ENCODE measurements at regions not wholly inside any gene's neighbourhood (a gene's known extent, or its start where the extent isn't known, plus 50 kb on each side); places are given as distances from the start of the nearest gene placed in this dataset.

DNA sequence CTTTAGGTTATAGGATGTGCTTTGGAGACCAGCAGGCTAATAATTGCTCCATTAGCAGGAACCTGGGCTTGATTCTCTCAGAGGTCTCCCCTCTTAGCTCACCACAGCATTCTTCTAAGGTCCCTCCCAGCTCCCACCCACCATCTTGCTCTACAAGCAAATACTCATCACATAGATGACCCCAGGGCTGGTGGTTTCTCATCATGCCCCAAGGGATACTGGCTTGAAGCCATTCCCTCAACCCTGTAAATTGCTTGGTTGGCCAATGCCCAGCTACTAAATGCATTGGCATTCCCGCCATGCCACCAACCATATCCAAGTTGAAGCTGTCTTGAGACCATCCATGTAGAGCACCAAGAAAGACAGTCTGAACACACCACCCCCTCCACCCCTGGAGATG lies 130.2 kb upstream of the NCAM1 start:
- Histone ChIP-seq H3K9me3 (no peaks in the 10 kb centered on the region), H3K4me3 (no peak overlapping the region), H3K36me3 (no peaks in the 10 kb centered on the region), H3K27me3 (no peaks in the 10 kb centered on the region)
- DNase-seq, result no peak

DNA sequence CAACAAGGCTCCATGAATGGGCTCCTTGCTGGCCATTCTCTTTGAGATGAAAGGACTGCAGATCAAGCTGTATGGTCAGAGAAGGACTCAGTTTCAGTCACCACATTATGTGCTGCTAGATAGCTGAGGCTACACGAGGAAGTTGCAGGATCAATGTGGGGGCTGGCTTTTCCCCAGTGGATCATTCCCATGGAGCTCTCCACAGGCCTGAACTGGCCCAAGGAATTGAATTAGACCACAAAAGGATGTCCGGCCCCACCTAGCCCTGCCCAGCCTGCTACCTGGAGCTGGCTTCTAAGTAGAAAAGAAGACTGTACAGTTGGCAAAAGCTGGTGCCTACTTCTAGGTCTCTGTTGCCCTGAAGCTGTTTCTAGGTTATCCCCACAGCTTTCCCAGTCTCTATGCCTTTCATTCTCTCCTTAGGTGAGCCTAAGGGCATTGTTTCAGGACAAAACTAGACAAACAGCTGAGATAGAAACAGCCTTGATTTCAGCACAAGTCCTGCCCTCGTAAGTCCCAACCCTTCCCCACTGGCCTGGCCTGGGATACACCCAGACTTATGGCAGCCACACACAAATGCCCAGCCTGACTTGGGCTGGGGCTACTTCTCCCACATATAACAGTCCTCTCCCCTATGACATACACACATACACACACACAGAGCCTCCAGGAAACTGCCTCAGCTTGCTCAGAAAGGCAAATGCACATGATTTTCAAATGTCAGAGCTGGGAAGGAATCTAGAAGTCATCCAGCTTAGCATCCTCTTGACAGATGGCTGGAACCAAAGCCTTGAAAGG lies 129.1 kb upstream of the NCAM1 start:
- Histone ChIP-seq H3K9me3 (no peaks in the 10 kb centered on the region), H3K36me3 (no peaks in the 10 kb centered on the region), H3K4me3 (no peak overlapping the region), H3K27me3 (no peaks in the 10 kb centered on the region)
- DNase-seq, result no peak

GRCh38 chr11:112834277-112834755 lies 126.9 kb upstream of the NCAM1 start:
- H3K4me3 ChIP-seq, result no peak overlapping the region
- no peaks in the 10 kb centered on the region for H3K27me3 ChIP-seq
- no peaks in the 10 kb centered on the region for H3K36me3 ChIP-seq
- no peaks in the 10 kb centered on the region for H3K9me3 ChIP-seq
- peak; percentile 73 for DNase-seq

DNA sequence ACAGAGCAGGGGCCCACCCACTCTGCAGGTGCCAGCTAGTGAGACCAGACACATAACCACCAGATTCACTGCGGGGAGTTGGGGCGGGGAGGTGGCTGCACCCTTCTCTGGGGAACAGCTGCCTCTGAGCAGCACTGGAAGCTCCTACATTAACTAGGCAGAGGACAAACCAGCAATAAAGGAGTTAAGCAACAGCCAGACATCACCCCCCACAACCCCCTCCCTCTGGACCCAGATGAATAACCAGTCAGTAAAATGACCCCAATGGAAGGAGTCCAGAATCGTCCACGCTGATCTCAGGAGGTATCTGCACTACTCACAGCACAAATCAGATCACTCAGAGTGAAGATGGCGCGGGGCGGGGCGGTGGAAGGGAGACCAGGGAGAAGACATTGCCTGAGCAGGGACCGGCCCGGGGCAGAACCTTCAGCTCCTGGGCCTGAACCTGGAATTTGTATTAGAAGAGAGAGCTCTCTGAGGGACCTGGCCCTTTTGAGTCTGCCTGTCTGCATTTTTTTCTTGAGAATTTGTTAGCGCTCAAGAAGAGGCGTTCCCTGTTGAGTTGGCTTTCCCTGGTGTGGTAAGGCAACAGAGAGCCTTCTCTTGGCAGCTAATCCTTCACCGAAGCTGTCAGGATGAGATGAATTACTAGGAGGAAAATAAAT lies 125.5 kb upstream of the NCAM1 start:
- no peaks in the 10 kb centered on the region for H3K9me3 ChIP-seq
- H3K36me3 ChIP-seq, result no peaks in the 10 kb centered on the region
- no peak for DNase-seq
- no peak overlapping the region for H3K4me3 ChIP-seq
- H3K27me3 ChIP-seq, result no peaks in the 10 kb centered on the region

DNA sequence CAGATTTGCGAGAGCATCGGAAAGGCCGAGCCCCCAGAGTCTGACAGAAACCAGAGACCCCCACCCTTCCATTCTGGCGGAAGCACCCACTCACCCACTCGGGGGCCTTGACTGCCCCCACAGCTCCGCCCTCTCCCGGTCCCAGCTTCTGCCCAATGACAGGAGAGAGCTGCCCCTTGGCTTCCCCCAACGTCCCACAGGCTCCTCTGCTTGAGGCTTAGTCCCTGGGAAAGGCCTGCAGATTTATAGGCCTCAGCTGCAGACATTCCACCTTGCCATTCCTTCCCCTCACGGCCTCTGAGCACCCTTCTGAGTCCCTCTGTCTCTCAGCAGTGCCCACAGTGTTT lies 125.0 kb upstream of the NCAM1 start:
- no peaks in the 10 kb centered on the region for H3K9me3 ChIP-seq
- no peaks in the 10 kb centered on the region for H3K36me3 ChIP-seq

GRCh38 chr11:112837162-112837826 lies 123.9 kb upstream of the NCAM1 start:
- H3K4me3 ChIP-seq, result no peak overlapping the region
- H3K27me3 ChIP-seq, result no peaks in the 10 kb centered on the region
- H3K9me3 ChIP-seq, result no peaks in the 10 kb centered on the region
- peak; percentile 7 for DNase-seq
- no peaks in the 10 kb centered on the region for H3K36me3 ChIP-seq

More for the DNA sequence above, 125.0 kb upstream of the NCAM1 start:
- no peaks in the 10 kb centered on the region for H3K27me3 ChIP-seq
- H3K4me3 ChIP-seq, result no peak overlapping the region
- DNase-seq, result no peak

DNA sequence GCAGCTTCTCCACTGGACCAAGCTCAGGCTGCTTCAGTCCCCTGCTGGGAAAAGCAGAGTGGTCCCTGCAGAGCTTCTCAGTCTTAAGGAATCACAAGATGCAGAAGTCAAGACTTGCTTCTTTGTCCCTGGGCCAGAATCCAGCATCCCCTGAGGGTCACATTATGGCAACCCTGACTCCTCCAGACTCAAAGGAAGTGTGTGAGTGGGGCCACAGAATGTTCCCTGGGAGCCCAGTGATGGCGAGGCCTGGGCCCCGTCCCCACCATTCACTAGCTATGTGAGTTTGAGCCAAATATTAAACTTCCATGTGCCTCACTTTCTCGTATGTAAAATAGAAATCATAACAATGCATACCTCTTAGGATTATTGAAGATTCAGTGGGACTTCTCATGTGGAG lies 122.2 kb upstream of the NCAM1 start:
- Histone ChIP-seq H3K36me3 (no peaks in the 10 kb centered on the region), H3K4me3 (no peak overlapping the region), H3K9me3 (no peaks in the 10 kb centered on the region), H3K27me3 (no peaks in the 10 kb centered on the region)
- no peak for DNase-seq

GRCh38 chr11:112841729-112842128 lies 119.5 kb upstream of the NCAM1 start:
- H3K9me3 ChIP-seq, result no peaks in the 10 kb centered on the region
- no peaks in the 10 kb centered on the region for H3K27me3 ChIP-seq
- H3K36me3 ChIP-seq, result no peaks in the 10 kb centered on the region
- no peak for DNase-seq
- H3K4me3 ChIP-seq, result no peak overlapping the region

- Histone ChIP-seq H3K9me3 (no peaks in the 10 kb centered on the region), H3K36me3 (no peaks in the 10 kb centered on the region), H3K4me3 (no peak overlapping the region), H3K27me3 (no peaks in the 10 kb centered on the region)
- DNase-seq, result no peak
Measured at GRCh38 chr11:112842151-112842550, 119.1 kb upstream of the NCAM1 start.

DNA sequence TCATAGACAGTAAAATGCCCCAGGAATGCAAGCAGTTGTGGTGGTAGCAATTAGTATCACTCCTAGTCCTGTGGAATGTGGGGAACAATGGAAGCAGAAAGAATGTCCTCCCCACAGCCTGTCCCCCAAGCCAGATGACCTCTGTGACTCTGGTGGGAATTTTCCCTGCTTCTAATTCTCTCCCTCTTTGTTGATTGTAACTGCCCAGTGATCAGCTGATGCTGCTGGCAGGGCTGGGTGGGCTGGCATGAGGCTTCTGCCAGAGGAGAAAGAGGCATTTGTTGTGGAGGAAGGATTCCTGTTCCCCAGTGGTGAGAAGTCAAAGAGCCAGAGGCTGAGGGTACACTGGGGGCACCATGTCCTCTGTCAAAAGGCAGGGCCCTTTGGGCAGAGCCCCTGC lies 116.7 kb upstream of the NCAM1 start:
- no peaks in the 10 kb centered on the region for H3K9me3 ChIP-seq
- DNase-seq, result no peak
- no peak overlapping the region for H3K4me3 ChIP-seq

GRCh38 chr11:112847568-112847967 lies 113.7 kb upstream of the NCAM1 start:
- Histone ChIP-seq H3K4me3 (no peak overlapping the region), H3K27me3 (no peaks in the 10 kb centered on the region), H3K36me3 (no peaks in the 10 kb centered on the region), H3K9me3 (no peaks in the 10 kb centered on the region)
- no peak for DNase-seq

More for the DNA sequence above, 116.7 kb upstream of the NCAM1 start:
- Histone ChIP-seq H3K36me3 (no peaks in the 10 kb centered on the region), H3K27me3 (no peaks in the 10 kb centered on the region)

GRCh38 chr11:112852143-112852866 lies 108.9 kb upstream of the NCAM1 start:
- Histone ChIP-seq H3K27me3 (no peaks in the 10 kb centered on the region), H3K4me3 (no peak overlapping the region)
- DNase-seq, result peak; percentile 35

DNA sequence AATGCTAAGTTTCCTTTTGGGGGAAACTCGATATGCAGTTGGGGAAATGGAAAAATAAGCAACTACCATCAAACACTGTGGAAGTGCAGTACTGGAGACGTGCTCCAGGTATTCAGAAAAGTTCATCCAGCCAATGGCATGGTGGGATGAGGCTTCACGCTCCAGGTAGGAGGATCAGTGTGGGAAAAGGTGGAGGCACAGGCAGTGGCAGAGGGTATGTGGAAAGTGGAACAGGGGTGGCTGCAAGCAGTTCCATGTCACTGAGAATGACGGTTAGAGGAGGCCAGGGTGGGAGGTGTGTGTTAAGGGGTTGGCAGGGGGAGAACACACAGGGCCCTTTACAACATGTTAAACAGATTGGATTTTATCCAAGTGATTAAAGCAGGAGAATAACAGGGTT lies 105.1 kb upstream of the NCAM1 start:
- Histone ChIP-seq H3K27me3 (no peaks in the 10 kb centered on the region), H3K4me3 (no peak overlapping the region)
- no peak for DNase-seq

More at GRCh38 chr11:112852143-112852866, 108.9 kb upstream of the NCAM1 start:
- Histone ChIP-seq H3K36me3 (no peaks in the 10 kb centered on the region), H3K9me3 (no peaks in the 10 kb centered on the region)

DNA sequence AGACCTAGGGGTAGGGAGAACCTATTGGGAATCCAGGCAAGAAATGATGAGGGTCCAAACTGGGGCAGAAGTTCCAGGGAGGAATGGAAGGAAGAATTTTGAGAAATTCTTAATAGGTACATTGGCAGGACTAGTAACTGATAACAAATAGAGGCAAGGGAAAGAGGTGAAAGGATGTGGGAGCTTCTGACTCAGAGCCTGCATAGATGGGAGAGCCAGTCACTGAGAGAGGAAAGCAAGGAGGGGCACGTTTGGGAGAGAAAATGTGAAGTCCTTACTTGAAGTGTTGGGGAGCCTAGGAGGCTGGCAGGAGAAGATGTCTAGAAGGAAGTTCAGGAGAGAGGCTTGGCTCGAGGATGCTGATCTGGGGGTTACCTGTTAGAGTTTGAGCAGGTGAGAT lies 104.6 kb upstream of the NCAM1 start:
- Histone ChIP-seq H3K27me3 (no peaks in the 10 kb centered on the region), H3K4me3 (no peak overlapping the region), H3K9me3 (peaks cover 6% of the 10 kb centered on the region), H3K36me3 (no peaks in the 10 kb centered on the region)
- DNase-seq, result no peak

More for the DNA sequence above, 105.1 kb upstream of the NCAM1 start:
- H3K9me3 ChIP-seq, result peaks cover 3% of the 10 kb centered on the region
- no peaks in the 10 kb centered on the region for H3K36me3 ChIP-seq

DNA sequence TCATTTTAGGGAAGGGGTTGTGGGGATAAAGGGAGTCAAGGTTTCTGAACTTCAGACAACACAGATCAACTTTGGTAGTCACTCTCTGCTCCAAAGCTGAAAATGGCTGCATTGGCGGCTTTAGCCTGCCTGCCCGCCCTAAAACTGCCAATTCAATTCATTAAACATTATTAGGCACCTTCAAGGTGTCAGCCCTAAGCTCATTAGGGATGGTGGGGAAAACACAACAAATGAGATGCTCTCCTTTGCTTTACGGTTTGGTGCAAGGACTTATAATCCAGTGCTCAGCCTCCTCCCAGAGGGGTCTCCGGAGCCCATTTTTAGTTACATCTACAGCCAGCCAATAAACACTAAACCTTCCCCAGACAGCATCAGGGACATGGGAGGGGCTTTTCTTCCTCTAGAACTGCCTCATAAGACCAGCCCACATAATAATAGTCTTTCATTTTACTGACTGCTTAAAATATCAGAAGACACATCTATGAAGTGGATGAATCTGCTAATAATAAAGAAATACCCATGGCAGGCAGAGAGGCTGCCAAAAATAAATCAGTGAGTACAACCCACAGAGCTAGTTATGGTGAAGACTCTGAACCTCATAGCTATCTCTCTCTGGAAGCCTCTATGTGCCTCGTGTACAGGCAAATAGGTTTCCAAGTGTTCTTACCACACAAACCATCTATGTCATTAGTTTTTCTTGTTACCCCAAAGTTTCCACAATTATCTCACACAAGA lies 102.8 kb upstream of the NCAM1 start:
- Histone ChIP-seq H3K4me3 (no peak overlapping the region), H3K9me3 (peaks cover 6% of the 10 kb centered on the region), H3K36me3 (no peaks in the 10 kb centered on the region), H3K27me3 (no peaks in the 10 kb centered on the region)
- DNase-seq, result no peak

DNA sequence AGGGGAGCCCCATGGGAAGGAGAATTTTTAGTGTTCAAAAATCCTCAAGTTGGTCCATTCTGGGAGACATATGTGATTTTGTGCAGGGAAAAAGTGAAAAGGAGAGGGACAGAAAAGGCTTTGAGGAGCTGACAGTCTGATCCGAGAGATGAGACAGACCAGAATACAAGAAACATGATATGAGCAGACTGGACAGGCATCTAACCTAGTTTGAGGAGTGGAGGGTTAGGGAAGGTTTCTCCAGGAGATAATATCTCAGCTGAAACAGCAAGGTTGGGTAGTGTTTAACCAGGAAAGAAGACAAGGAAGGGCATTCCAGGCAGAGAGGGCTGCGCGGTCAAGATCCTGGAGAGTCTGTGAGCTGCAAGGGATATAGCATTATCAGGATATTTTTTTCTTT lies 101.4 kb upstream of the NCAM1 start:
- Histone ChIP-seq H3K36me3 (no peaks in the 10 kb centered on the region), H3K4me3 (no peak overlapping the region), H3K9me3 (peaks cover 6% of the 10 kb centered on the region), H3K27me3 (no peaks in the 10 kb centered on the region)
- no peak for DNase-seq

All from MG63 (cell line).